Fibroblast of lung (primary cell): ENCODE measurements at regions not wholly inside any gene's neighbourhood (a gene's known extent, or its start where the extent isn't known, plus 50 kb on each side); places are given as distances from the start of the nearest gene placed in this dataset.

Experiments
- CTCF ChIP-seq, 2 donors: IDR thresholded peaks in 1 of 2; conservative IDR thresholded peaks in 1 of 2; 1 replicate in 1 of 2; 2 replicates in 1 of 2; pipeline ENCODE4 v1.5.1; 2011 to 2012; ENCODE audit warnings: low read length in 2 of 2, control low read depth in 1 of 2, inconsistent platforms in 1 of 2, low read depth in 1 of 2, mild to moderate bottlenecking in 1 of 2
- EZH2 ChIP-seq: IDR thresholded peaks from 2 replicates; pipeline ENCODE4 v1.5.1; 2012; ENCODE audit warnings: low read length, control low read depth, mild to moderate bottlenecking; ENCODE audit errors: missing control alignments

- TF ChIP-seq CTCF (conservative IDR thresholded peaks at IDR 0.05 in 1 of 2, IDR thresholded peaks at IDR 0.05 in 1 of 2; ENCODE audit: low read depth in 1 of 2, low read length in 2 of 2), result no peak
- no peak for TF ChIP-seq EZH2
These were observed 1834.5 kb downstream of the EFNA5 start for GRCh38 chr5:105836268-105836667.
